ENCODE measurements at regions not wholly inside any gene's neighbourhood (a gene's known extent, or its start where the extent isn't known, plus 50 kb on each side); places are given as distances from the start of the nearest gene placed in this dataset.

DNA sequence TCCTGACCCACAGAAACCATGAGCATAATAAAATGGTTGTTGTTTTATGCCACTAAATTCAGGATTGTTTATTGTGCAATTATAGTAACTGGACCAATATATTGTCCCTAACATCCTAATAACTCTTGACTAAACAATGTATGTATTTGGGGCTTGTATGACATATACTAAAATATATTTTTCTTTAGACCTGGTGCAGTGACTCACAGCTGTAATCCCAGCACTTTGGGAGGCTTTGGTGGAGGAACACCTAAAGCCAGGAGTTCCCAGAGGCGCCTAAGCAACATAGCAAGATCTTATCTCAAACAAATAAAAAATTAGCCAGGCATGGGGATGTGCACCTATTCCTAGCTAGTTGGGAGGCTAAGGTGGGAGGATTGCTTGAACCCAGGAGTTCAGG lies 180.4 kb downstream of the SUCNR1 start:
- H3K4me3 ChIP-seq (ENCODE audit: low read length in 2 of 2): no peak overlapping the region
- H3K27ac ChIP-seq (ENCODE audit: low read length): no peak overlapping the region
- no peaks in the 10 kb centered on the region for H3K36me3 ChIP-seq (ENCODE audit: control insufficient read depth in 2 of 2, insufficient read depth in 2 of 2, low read length in 2 of 2)
- H3K9me3 ChIP-seq (ENCODE audit: control insufficient read depth in 2 of 2, low read length in 2 of 2): no peaks in the 10 kb centered on the region
- no peaks in the 10 kb centered on the region for H3K4me1 ChIP-seq (ENCODE audit: control insufficient read depth, insufficient read depth, low read length)
- no peak overlapping the region for H3K9ac ChIP-seq (ENCODE audit: low read length in 2 of 2)
- no peaks in the 10 kb centered on the region for H3K27me3 ChIP-seq (ENCODE audit: control insufficient read depth in 1 of 2, insufficient read depth in 2 of 2, low read length in 2 of 2)

DNA sequence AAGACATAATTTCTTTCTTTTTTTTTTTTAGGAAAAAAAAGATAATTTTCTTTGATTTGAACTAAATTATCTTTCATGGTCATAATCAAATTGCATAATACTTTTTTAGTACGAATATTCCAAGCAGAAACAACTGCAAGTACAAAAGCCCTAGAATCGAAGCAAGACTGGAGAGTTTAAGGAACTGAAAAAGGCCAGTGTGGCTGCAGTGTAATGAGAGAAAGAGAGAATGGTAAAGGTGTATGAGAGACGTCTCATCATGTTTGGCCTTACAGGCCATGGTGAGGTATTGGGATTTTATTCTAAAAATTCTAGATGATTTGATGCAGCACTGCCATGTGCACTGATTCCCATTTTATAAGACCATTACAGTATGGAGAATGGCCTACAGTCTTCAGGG lies 180.9 kb downstream of the SUCNR1 start:
- Histone ChIP-seq H3K4me3 (ENCODE audit: low read length in 2 of 2) (no peak overlapping the region), H3K9me3 (ENCODE audit: control insufficient read depth in 2 of 2, low read length in 2 of 2) (no peaks in the 10 kb centered on the region), H3K36me3 (ENCODE audit: control insufficient read depth in 2 of 2, insufficient read depth in 2 of 2, low read length in 2 of 2) (no peaks in the 10 kb centered on the region), H3K9ac (ENCODE audit: low read length in 2 of 2) (no peak overlapping the region), H3K4me1 (ENCODE audit: control insufficient read depth, insufficient read depth, low read length) (no peaks in the 10 kb centered on the region), H3K27me3 (ENCODE audit: control insufficient read depth in 1 of 2, insufficient read depth in 2 of 2, low read length in 2 of 2) (no peaks in the 10 kb centered on the region), H3K27ac (ENCODE audit: low read length) (no peak overlapping the region)

DNA sequence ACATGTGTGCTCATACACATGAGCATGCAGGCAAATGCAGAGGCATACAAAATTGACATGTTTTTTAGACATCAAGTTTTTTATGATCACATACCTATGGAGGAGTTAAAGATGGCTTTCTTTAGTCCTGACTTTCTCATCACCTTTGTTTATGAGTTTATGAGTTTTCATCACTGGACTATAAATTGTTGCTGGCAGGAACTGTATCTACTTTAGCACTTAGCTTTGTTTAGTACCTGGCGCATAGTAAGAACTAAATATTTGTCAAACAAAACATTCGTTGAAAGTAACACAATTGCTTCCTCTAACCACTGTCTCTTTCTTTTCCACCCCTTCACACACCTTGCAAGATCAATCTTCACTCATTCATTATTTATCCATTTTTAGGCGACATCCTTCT lies 182.6 kb downstream of the SUCNR1 start:
- no peak overlapping the region for H3K4me3 ChIP-seq (ENCODE audit: low read length in 2 of 2)

DNA sequence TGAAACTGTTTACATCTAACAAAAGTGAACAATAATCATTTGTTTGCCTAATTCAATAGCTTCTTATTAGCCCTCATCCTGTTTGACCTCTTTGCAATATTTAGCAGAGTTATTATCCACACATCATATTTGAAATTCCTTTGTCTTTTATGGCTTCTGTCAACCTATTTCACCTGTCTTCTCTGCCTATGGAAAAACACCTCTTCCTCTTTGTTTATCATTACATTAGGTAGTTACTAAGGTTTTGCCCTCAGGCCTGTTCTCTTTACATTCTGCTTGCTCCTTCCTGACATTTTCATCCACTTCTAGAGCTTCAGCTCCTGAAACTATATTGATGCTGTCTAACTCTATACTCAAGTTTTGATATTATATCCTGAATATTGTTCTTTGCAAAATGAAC lies 183.0 kb downstream of the SUCNR1 start:
- H3K36me3 ChIP-seq (ENCODE audit: control insufficient read depth in 2 of 2, insufficient read depth in 2 of 2, low read length in 2 of 2): no peaks in the 10 kb centered on the region
- no peak overlapping the region for H3K4me3 ChIP-seq (ENCODE audit: low read length in 2 of 2)
- H3K9ac ChIP-seq (ENCODE audit: low read length in 2 of 2): no peak overlapping the region
- no peaks in the 10 kb centered on the region for H3K27me3 ChIP-seq (ENCODE audit: control insufficient read depth in 1 of 2, insufficient read depth in 2 of 2, low read length in 2 of 2)
- H3K4me1 ChIP-seq (ENCODE audit: control insufficient read depth, insufficient read depth, low read length): no peaks in the 10 kb centered on the region
- H3K9me3 ChIP-seq (ENCODE audit: control insufficient read depth in 2 of 2, low read length in 2 of 2): no peaks in the 10 kb centered on the region
- H3K27ac ChIP-seq (ENCODE audit: low read length): no peak overlapping the region

More for the DNA sequence above, 182.6 kb downstream of the SUCNR1 start:
- no peaks in the 10 kb centered on the region for H3K4me1 ChIP-seq (ENCODE audit: control insufficient read depth, insufficient read depth, low read length)
- no peak overlapping the region for H3K27ac ChIP-seq (ENCODE audit: low read length)
- no peaks in the 10 kb centered on the region for H3K36me3 ChIP-seq (ENCODE audit: control insufficient read depth in 2 of 2, insufficient read depth in 2 of 2, low read length in 2 of 2)
- H3K9ac ChIP-seq (ENCODE audit: low read length in 2 of 2): no peak overlapping the region
- H3K9me3 ChIP-seq (ENCODE audit: control insufficient read depth in 2 of 2, low read length in 2 of 2): no peaks in the 10 kb centered on the region
- H3K27me3 ChIP-seq (ENCODE audit: control insufficient read depth in 1 of 2, insufficient read depth in 2 of 2, low read length in 2 of 2): no peaks in the 10 kb centered on the region

DNA sequence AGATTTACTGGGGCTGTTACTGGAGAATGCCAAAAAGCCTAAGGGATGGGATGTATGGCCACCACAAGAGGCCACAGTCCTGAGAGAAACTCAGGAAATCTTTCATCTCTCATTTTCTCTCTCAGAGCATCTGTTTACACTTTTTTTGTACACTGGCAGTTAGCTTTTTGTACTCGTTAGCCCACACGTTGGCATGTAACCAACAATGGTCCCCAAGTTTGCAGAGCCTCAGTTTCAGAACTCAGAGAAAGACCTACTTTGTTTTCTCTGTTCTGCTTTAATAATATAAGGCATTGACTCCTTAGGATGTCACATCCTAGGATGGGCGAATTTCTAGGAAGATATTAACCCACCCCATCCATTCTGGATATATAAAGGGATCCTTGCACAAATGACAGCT lies 183.5 kb downstream of the SUCNR1 start:
- H3K9me3 ChIP-seq (ENCODE audit: control insufficient read depth in 2 of 2, low read length in 2 of 2): no peaks in the 10 kb centered on the region
- no peaks in the 10 kb centered on the region for H3K4me1 ChIP-seq (ENCODE audit: control insufficient read depth, insufficient read depth, low read length)
- H3K27ac ChIP-seq (ENCODE audit: low read length): no peak overlapping the region
- H3K36me3 ChIP-seq (ENCODE audit: control insufficient read depth in 2 of 2, insufficient read depth in 2 of 2, low read length in 2 of 2): no peaks in the 10 kb centered on the region
- no peak overlapping the region for H3K9ac ChIP-seq (ENCODE audit: low read length in 2 of 2)
- no peaks in the 10 kb centered on the region for H3K27me3 ChIP-seq (ENCODE audit: control insufficient read depth in 1 of 2, insufficient read depth in 2 of 2, low read length in 2 of 2)
- no peak overlapping the region for H3K4me3 ChIP-seq (ENCODE audit: low read length in 2 of 2)

DNA sequence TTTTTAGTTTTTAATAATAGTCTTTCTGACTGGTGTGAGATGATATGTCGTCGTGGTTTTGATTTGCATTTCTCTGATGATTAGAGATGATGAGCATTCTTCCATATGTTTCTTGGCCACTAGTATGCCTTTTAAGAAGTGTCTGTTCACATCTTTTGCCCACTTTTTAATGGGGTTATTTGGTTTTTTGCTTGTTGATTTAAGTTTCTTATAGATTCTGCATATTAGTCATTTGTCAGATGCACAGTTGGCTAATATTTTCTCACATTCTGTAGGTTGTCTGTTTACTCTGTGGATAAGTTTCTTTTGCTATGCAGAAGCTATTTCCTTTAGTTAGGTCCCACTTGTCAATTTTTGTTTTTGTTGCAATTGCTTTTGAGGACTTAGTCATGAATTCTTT lies 185.4 kb downstream of the SUCNR1 start:
- no peak overlapping the region for H3K9ac ChIP-seq (ENCODE audit: low read length in 2 of 2)
- H3K36me3 ChIP-seq (ENCODE audit: control insufficient read depth in 2 of 2, insufficient read depth in 2 of 2, low read length in 2 of 2): no peaks in the 10 kb centered on the region
- no peak overlapping the region for H3K4me3 ChIP-seq (ENCODE audit: low read length in 2 of 2)
- H3K9me3 ChIP-seq (ENCODE audit: control insufficient read depth in 2 of 2, low read length in 2 of 2): no peaks in the 10 kb centered on the region
- H3K4me1 ChIP-seq (ENCODE audit: control insufficient read depth, insufficient read depth, low read length): no peaks in the 10 kb centered on the region
- no peak overlapping the region for H3K27ac ChIP-seq (ENCODE audit: low read length)
- no peaks in the 10 kb centered on the region for H3K27me3 ChIP-seq (ENCODE audit: control insufficient read depth in 1 of 2, insufficient read depth in 2 of 2, low read length in 2 of 2)

DNA sequence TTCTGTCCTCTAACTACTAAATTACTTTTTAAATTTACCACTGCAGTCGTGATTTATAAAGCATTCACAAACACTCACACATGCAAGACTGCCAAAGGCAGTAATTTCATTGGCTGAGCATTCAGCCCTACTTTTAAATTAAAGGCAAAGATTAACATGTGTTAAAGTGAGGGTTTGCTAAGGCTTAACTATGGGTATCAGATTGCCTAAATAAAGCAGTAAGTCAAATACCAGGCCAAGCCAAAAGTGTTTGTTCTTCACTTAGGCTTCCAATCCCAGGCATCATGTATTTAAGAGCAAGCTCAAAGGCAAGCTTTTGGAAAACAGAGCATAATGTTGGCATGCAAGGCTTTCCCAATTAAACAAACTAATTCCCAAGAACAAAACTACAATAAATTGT lies 187.3 kb downstream of the SUCNR1 start:
- Histone ChIP-seq H3K27me3 (ENCODE audit: control insufficient read depth in 1 of 2, insufficient read depth in 2 of 2, low read length in 2 of 2) (no peaks in the 10 kb centered on the region), H3K27ac (ENCODE audit: low read length) (no peak overlapping the region), H3K4me1 (ENCODE audit: control insufficient read depth, insufficient read depth, low read length) (no peaks in the 10 kb centered on the region)

DNA sequence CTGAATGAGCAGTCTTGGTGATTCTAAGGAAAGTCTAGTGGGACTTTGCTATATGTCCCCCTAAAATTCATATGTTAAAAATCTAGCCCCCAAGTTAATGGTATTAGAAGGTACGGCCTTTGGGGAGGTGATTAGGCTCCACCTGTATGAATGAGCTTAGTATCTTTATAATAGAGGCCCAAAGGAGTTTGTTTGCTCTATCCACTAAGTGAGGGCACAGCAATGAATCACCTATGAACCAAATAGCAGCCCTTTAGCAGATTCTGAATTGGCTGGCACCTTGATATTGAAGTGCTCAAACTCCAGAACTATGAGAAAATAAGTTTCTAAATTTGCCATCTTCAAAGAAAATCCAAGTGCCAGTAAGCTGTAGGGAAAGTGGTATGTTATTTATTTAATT lies 187.9 kb downstream of the SUCNR1 start:
- H3K4me1 ChIP-seq (ENCODE audit: control insufficient read depth, insufficient read depth, low read length): no peaks in the 10 kb centered on the region
- no peaks in the 10 kb centered on the region for H3K27me3 ChIP-seq (ENCODE audit: control insufficient read depth in 1 of 2, insufficient read depth in 2 of 2, low read length in 2 of 2)
- H3K27ac ChIP-seq (ENCODE audit: low read length): no peak overlapping the region
- H3K36me3 ChIP-seq (ENCODE audit: control insufficient read depth in 2 of 2, insufficient read depth in 2 of 2, low read length in 2 of 2): no peaks in the 10 kb centered on the region
- H3K9me3 ChIP-seq (ENCODE audit: control insufficient read depth in 2 of 2, low read length in 2 of 2): no peaks in the 10 kb centered on the region
- H3K9ac ChIP-seq (ENCODE audit: low read length in 2 of 2): no peak overlapping the region
- no peak overlapping the region for H3K4me3 ChIP-seq (ENCODE audit: low read length in 2 of 2)

More for the DNA sequence above, 187.3 kb downstream of the SUCNR1 start:
- Histone ChIP-seq H3K4me3 (ENCODE audit: low read length in 2 of 2) (no peak overlapping the region), H3K36me3 (ENCODE audit: control insufficient read depth in 2 of 2, insufficient read depth in 2 of 2, low read length in 2 of 2) (no peaks in the 10 kb centered on the region), H3K9ac (ENCODE audit: low read length in 2 of 2) (no peak overlapping the region), H3K9me3 (ENCODE audit: control insufficient read depth in 2 of 2, low read length in 2 of 2) (no peaks in the 10 kb centered on the region)

DNA sequence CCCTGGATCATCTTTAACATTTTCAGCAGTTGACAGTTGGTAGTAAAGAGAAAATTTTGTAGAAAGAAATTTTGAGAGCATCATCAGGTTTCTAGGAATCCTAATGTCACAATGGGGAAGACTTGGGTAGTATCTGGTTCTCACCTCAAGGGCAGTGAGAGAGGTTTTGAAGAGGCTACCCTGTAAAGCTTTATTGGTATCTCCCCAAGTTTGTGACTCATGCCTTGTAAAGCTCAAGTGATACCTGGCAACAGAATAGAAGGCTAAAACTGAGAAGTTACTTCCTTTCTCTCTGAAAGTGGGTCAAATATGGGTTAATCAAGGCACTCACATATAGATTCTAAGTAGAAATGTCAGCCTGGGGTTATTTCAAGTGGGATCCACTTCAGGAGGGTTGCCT lies 196.4 kb downstream of the SUCNR1 start:
- Histone ChIP-seq H3K27ac (ENCODE audit: low read length) (no peak overlapping the region), H3K36me3 (ENCODE audit: control insufficient read depth in 2 of 2, insufficient read depth in 2 of 2, low read length in 2 of 2) (no peaks in the 10 kb centered on the region), H3K4me3 (ENCODE audit: low read length in 2 of 2) (no peak overlapping the region), H3K9me3 (ENCODE audit: control insufficient read depth in 2 of 2, low read length in 2 of 2) (no peaks in the 10 kb centered on the region), H3K9ac (ENCODE audit: low read length in 2 of 2) (no peak overlapping the region), H3K4me1 (ENCODE audit: control insufficient read depth, insufficient read depth, low read length) (no peaks in the 10 kb centered on the region), H3K27me3 (ENCODE audit: control insufficient read depth in 1 of 2, insufficient read depth in 2 of 2, low read length in 2 of 2) (no peaks in the 10 kb centered on the region)

DNA sequence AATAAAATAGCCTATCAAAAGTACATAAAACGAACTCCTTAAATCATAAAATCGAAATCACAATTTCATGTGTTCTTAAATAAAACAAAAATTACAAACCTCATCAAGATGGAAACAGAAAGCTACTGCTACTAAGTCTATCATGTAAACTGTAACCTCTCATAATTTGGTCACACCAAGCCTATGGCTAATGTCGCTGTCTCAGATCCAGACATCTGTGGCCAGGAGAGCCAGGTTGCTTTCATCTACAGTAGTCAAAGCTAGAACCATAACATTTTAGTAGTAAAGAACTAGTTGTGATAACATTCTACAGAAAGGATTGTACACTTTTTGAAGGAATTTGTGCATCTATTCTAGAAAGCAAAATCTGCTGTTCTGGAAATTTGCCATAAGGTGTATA lies 197.4 kb upstream of the MBNL1 start:
- no peak overlapping the region for H3K9ac ChIP-seq (ENCODE audit: low read length in 2 of 2)
- H3K27ac ChIP-seq (ENCODE audit: low read length): no peak overlapping the region
- no peaks in the 10 kb centered on the region for H3K4me1 ChIP-seq (ENCODE audit: control insufficient read depth, insufficient read depth, low read length)
- H3K9me3 ChIP-seq (ENCODE audit: control insufficient read depth in 2 of 2, low read length in 2 of 2): no peaks in the 10 kb centered on the region
- no peaks in the 10 kb centered on the region for H3K36me3 ChIP-seq (ENCODE audit: control insufficient read depth in 2 of 2, insufficient read depth in 2 of 2, low read length in 2 of 2)
- H3K27me3 ChIP-seq (ENCODE audit: control insufficient read depth in 1 of 2, insufficient read depth in 2 of 2, low read length in 2 of 2): no peaks in the 10 kb centered on the region
- no peak overlapping the region for H3K4me3 ChIP-seq (ENCODE audit: low read length in 2 of 2)

DNA sequence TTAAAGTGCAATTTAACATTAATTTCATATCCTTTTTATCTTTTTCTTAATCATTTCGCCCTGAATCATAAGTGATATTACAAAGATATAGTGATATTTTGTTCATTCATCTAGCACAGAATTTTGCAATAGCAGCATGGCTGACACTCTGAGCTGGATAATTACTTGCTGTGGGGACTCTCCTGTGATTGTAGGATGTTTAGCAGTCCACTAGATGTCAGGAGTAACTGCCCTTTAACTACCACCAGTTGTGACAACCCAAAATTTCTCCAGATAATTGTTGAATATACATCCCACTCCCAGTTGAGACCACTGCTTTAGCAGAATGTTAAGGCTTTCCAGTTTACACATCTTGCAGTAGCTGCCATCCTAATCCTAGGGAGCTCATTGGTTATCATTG lies 196.8 kb upstream of the MBNL1 start:
- Histone ChIP-seq H3K9me3 (ENCODE audit: control insufficient read depth in 2 of 2, low read length in 2 of 2) (no peaks in the 10 kb centered on the region), H3K9ac (ENCODE audit: low read length in 2 of 2) (no peak overlapping the region), H3K27ac (ENCODE audit: low read length) (no peak overlapping the region), H3K36me3 (ENCODE audit: control insufficient read depth in 2 of 2, insufficient read depth in 2 of 2, low read length in 2 of 2) (no peaks in the 10 kb centered on the region), H3K27me3 (ENCODE audit: control insufficient read depth in 1 of 2, insufficient read depth in 2 of 2, low read length in 2 of 2) (no peaks in the 10 kb centered on the region), H3K4me3 (ENCODE audit: low read length in 2 of 2) (no peak overlapping the region), H3K4me1 (ENCODE audit: control insufficient read depth, insufficient read depth, low read length) (no peaks in the 10 kb centered on the region)

DNA sequence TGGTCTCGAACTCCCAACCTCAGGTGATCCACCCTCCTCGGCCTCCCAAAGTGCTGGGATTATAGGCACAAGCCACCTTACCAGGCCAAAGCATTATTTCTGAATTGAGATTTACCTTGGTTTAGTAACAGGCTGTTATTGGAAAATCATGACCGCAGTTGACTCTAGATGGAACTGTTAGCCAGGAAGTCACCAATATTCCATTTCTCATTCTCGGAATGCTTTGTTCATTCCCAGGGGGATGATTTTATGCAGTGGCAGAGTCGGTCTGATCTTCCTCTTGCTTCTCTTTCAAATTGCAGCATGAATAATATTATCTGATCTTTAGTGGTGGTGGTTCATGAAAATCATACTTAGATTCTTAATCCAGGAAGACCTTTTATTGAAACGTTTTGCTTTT lies 195.5 kb upstream of the MBNL1 start:
- no peaks in the 10 kb centered on the region for H3K27me3 ChIP-seq (ENCODE audit: control insufficient read depth in 1 of 2, insufficient read depth in 2 of 2, low read length in 2 of 2)
- H3K27ac ChIP-seq (ENCODE audit: low read length): no peak overlapping the region
- peak overlapping the region in 1 of 2 donors; percentile 6 for H3K9ac ChIP-seq (ENCODE audit: low read length in 2 of 2)
- peak overlapping the region in 1 of 2 donors; percentile 32 for H3K4me3 ChIP-seq (ENCODE audit: low read length in 2 of 2)
- no peaks in the 10 kb centered on the region for H3K36me3 ChIP-seq (ENCODE audit: control insufficient read depth in 2 of 2, insufficient read depth in 2 of 2, low read length in 2 of 2)
- H3K9me3 ChIP-seq (ENCODE audit: control insufficient read depth in 2 of 2, low read length in 2 of 2): no peaks in the 10 kb centered on the region
- no peaks in the 10 kb centered on the region for H3K4me1 ChIP-seq (ENCODE audit: control insufficient read depth, insufficient read depth, low read length)
